Lower leg skin (tissue), 3 donors: ENCODE measurements at regions not wholly inside any gene's neighbourhood (a gene's known extent, or its start where the extent isn't known, plus 50 kb on each side); places are given as distances from the start of the nearest gene placed in this dataset.

Experiments used
- CTCF ChIP-seq, 3 donors: fragments of 450-650 bp; IDR thresholded peaks; one replicate each; pipeline ENCODE4 v1.5.1; 2016; ENCODE audit warnings: antibody characterized with exemption in 3 of 3, mild to moderate bottlenecking in 3 of 3, moderate library complexity in 2 of 3
- POLR2A ChIP-seq, 2 donors: fragments of 450-650 bp; IDR thresholded peaks; one replicate each; pipeline ENCODE4 v1.6.1; 2016 to 2017; ENCODE audit warnings: antibody characterized with exemption in 2 of 2, mild to moderate bottlenecking in 1 of 2, moderate library complexity in 1 of 2

- TF ChIP-seq POLR2A (IDR thresholded peaks at IDR 0.05) (no peak), CTCF (IDR thresholded peaks at IDR 0.05) (no peak)
Observed at GRCh38 chr18:39721712-39722111, 2156.1 kb upstream of the CELF4 start.
